HG03432 (cell line): ENCODE measurements at regions not wholly inside any gene's neighbourhood (a gene's known extent, or its start where the extent isn't known, plus 50 kb on each side); places are given as distances from the start of the nearest gene placed in this dataset.
"Not testable (repeated sequence)": the region's sequence is repeated elsewhere in the genome, so short reads cannot be mapped to it uniquely, and the experiment has no call there.

ENCODE experiments used
- ATAC-seq: cut with Tn5 transposase; IDR thresholded peaks from one replicate; pipeline ENCODE4 v1.9.1; 2021; ENCODE audit warnings: mild to moderate bottlenecking, moderate library complexity; ENCODE audit not compliant: unreplicated experiment

DNA sequence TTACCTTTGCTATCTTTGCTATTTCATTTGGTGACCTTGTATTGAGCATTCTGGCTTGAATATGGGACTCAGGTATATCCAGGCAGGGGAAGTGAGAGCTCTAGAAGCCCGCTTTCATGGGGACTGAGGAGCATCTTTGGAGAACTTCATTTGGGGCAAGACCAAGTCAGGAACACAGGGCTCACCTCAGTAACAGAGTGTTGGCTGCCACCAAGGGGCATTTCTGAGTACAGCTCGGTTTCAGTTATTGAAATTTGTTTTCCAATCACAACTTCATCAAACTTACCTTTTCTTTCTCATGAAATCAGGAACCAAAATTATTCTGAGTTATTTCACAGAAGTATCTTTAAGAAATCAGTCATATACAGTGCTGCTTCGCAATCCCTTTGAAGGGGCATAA lies 337.2 kb downstream of the C7orf25 start:
- no peak for ATAC-seq

DNA sequence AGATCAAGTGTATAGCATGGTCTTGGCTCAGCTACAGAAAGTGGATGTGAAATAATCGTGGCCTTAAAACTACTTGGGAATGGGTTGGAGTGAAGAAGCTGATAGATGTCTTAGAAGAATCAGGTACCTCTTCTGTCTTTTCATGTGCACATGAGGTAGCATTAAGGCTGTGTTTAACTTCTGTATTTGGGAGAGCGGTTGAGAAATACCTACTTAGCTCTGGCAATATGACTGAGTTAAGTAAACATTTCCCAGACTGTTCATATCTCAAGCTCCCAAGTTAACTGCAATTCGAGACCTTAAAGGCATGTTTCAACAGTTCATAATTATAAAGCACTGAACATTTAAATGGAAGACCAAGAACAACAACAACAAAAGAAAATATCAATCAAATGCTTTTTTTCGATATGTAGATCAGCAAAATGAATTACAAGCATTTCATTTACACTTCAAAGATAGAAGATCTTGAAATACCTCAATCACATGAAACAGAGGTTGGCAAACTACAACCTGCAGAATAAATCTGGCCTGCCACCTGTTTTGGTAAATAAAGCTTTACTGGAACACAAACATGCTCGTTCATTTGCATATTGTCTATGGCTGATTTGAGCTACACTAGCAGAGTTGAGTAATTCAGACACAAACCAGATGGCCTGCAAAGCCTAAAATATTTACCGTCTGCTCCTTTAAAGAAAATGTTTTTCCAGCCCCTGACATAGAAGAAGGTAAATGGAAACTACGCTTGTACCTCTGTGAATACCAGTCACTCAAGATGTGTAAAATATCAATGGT lies 337.1 kb upstream of the GLI3 start:
- ATAC-seq, result no peak

DNA sequence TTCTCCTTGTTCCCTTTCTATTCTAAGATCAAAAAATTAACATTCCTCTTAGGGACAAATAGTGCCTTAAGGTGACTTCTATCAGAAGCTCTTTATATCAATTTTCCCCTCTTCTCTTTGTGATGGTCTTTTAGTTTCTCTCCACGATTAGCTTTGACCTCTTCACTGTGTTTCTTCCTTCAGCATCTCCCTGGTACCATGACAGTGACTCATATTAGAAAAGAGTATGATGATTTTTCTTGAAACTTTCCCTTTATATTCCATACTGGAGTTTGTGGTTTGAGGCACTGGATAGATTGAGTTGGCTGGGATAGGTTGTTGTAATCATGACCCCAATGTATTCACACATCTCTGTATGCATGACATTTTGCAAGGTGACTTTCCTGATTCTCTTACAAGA lies 335.6 kb upstream of the GLI3 start:
- ATAC-seq, result no peak

DNA sequence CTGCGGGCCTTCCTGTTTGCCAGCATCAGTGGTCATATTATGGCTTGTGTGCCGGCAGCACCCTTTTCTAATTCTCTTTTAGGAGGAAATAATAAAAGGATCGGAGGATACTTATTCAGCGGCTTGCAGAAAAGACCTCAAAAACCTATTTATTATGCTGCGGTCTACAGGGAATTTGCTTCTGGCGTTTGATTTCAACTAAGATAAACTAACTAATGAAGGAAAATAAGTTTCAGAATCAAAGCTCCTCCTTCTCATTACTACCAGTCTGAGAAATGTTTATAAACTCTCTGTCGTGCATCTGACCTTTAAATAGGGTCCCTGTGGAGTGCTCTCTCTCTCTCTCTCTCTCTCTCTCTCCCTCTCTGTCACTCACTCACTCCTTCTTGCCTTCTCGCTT lies 335.0 kb upstream of the GLI3 start:
- no peak for ATAC-seq

DNA sequence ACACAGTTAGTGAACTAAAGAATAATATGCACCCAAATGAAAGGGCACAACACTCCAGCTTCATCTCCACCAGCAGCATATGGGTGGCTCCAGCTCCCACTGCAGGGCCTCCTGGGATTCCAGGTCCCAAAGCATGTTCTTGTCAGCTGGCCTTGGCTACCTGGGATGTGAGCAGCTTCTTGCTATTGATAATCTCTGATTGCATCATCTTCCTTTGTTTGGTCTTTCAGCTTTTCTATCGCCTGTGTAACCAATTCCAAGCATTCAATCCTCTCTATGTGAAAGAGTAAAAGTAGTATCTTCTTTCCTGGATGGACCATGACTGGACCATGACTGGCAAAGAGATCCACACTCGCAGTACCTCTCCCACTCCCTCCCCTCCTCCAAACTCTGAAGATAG lies 333.9 kb upstream of the GLI3 start:
- no peak for ATAC-seq

DNA sequence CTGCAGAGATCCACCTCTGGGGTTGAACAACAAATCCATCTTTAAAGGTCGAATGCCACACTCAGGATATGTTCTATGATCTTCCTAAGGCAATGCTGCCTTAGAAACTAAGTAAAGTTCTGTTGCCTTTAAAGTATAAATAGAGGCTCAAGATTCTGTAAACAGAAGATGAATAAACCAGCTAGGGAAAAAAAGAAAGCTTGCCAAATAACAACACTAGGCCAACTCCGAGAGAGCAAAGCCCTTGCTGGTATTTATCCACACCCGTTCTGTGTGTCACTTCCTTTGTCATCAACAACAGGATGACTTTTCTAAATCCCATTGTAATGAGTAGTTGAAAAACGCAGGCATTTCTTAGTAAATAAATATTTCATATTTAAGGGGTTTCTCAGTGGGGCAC lies 330.0 kb upstream of the GLI3 start:
- no peak for ATAC-seq

DNA sequence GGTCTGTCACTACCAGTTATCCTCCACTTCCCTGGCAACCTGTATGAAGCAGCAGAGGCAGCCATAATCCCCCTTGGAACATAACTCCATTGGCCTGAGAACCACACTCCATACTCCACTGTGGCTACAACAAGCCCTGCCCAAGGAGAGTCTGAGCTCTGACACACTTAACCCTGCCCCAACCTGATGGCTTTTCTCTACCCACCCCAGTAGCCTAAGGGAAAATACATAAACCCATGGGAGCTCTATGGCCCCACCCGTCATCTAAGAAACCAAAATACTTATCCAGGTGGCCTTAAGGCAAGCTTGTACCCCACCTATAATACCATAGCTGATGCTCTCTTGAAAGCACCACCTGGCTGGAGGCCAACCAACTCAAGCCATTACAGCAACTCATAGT lies 324.8 kb upstream of the GLI3 start:
- no peak for ATAC-seq

DNA sequence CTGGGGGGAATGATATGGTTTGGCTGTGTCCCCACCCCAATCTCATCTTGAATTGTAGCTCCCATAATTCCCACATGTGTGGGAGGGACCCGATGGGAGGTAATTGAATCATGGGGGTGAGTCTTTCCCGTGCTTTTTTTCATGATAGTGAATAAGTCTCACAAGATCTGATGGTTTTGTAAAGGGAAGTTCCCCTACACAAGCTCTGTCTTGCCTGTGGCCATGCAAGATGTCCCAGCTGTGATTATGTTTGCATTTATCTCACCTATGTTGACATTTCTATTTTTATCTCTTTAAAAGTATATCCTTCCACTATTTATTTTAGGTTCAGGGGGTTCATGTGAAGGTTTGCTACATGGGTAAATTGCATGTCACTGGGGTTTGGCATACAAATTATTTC lies 323.9 kb upstream of the GLI3 start:
- ATAC-seq, result no peak

DNA sequence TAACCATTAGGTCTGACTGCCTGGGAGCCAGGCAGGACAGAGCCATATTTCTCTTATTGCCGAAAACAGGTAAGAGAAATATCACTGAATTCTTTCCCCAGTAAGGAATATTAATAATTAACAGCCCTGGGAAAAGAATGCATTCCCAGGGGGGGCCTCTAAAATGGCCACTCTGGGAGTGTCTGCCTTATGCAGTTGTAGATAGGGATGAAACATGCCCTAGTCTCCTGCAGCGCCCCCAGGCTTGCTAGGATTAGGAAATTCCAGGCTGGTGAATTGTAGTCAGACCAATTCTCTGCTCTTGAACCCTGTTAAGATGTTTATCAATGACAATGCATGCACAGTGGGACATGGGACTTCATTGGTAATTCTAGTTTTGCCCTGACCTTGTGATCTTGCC lies 317.9 kb upstream of the GLI3 start:
- ATAC-seq, result not testable (repeated sequence)

DNA sequence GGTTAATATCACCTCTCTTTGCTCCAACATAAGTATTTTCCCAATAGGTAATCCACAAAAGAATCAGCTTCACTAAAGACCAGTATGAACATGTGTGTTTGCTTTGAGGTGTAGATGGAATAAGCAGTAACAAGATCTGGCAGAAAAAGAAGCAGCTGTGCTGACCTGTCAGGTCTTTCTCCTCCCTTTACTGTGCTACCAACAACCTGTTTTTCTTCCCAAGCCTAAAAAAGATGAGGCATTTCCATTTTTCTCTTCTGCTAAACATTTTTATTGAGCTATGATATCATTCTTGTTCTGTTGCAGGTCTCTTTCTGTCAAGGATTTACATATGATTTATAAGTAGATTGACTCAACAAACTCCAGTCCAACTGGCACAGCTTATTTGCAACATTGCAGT lies 315.2 kb upstream of the GLI3 start:
- no peak for ATAC-seq

DNA sequence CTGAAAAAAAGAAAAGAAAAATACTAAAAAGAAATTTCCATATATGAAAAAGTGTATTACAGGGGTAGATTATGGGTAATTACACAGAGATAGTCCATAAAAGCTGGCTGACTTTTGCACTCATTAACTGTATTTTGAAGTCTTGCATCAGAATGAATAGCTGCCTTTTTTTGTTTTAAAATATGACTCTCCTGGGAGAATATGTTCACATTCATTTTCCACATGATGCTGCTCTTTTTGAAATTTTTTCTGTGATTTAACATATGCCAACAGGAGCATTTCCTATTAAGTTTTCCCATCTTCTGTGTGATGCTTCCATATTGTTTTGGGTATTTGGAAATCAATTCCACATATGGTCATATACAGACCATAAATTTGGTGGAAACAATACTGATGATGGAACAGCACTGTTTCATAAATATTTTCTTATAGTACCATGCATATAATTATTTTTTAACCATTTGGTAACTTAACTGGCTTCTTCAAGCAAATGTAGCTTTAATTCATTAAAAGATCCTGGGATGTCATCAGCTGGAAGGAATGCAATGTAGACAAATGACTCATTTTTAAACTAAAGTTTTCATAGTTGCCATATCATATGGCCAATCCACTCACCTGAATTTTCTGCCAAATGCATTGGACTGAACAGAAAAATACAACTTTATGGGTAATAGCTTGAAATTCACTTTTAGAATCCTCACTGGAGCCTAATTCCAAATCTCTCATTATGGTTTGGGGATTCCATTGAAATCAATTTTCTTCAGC lies 313.9 kb upstream of the GLI3 start:
- no peak for ATAC-seq

DNA sequence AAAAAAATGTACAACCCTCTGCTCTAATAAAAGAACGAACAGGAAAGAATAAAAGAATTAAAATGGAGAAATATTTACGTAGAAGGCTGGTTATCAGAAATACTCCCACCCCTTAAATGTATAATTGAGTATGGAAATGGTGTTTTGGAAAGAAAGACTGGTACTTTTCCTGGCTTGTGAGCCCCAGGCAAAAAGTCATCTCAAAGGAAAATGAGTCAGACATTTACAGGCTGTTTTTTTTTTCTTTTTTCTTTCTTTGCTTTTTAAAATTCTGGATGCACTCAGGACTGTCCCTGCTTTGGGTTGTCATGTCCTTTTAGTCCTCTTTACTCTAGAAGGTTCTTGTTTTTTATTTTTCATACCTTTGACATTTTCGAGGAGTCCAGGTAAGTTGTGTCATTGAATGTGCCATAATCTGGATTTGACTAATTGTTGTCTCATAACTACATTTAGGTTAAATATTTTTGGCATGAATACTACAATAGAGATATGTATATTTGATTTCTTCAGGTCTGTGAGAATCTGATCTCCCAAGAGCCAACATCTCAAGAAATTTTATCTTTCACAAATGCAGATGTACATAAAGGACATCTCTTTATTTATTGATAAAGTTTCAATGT lies 313.0 kb upstream of the GLI3 start:
- no peak for ATAC-seq

DNA sequence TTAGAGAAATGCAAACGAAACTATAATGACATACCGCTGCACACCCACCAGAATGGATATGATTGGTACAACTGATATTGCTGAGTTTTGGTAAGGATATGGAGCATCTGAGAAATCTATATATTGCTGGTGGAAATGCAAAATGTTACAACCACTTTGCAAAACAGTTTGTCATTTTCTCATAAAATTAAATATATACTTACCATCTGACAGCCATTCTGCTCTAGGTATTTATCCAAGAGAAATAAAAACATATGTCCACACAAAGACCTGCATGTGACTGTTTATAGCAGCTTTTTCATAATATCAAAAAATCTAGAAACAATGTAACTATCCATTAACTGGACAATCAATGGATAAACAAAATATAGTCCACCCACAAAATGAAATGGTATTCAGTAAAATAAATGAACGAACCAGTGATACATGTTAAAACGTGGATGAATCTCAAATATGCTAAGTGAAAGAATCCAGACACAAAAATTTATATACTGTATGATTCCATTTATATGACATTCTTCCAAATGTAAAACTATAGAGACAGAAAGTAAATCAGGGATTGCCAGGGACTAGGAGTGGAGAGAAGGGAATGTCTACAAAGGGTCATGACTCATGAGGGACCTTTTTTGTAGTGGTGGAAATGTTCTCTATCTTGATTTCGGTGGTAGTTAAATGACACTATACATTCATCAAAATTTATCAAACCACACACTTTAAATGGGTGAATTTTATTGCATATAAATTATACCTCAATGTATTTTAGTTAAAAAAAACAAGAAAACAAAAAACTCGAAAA lies 312.0 kb upstream of the GLI3 start:
- no peak for ATAC-seq

DNA sequence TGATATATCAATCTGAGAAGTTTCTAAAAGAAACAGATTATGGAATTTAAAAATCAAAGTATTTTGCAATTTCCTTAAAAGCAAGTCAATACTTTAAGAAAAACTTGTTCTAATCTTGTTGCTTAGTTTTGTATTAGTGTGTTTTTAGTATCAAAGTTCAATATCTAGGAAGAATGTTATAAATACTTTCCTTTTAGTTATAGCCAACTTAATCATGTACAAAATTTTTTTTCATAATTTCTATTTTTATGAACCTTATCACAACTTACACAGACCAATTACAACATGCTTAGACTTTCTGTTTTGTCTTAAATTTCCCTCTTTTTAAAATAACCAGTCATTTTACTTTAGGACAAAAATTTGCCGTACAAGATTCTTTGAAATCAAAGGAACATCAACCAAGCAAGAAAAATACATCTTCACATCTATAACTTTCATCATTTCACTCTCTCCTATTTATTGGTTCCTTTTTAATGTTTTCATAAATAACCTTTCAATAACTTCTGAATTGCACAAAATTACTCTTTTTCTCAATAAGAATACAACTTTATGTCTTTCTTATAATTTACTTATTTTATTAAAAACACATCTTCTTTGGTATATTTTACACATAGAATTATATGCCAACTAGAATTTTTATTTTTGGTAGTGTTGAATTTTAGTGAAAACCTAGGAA lies 308.2 kb upstream of the GLI3 start:
- no peak for ATAC-seq

DNA sequence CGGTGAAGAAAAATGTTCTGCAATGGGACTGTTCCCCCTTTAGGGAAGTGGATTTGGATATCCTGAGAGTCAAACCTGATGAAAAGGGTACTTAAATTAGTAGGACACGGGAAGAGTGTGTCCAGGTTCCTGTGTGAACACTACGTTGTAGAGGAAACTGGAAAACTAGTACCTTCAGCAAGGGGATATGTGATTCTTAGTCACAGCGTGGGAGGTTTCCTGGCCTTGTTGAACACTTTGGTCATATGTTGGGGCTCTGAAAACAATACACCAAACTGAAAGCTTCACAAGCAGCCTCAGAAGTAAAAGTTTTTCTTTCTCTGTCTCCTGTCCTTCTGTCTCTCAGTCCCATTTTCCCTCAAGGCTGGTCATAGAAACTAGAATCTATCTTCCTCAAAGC lies 306.9 kb upstream of the GLI3 start:
- no peak for ATAC-seq

DNA sequence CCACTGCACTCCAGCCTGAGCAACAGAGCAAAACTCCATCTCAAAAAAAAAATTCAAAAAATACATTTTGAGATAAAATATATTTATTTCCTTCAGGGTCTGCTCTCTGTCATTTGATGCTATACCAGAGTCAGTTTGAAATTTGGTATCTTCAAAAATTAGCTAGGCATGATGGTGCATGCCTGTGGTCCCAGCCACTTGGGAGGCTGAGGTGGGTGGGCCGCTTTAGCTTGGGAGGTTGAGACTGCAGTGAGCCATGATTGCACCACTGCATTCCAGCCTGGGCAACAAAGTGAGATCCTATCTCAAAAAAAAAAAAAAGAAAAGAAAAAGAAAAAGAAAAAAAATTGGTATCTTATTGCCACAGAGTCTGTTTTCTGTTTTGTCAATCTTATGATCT lies 305.4 kb upstream of the GLI3 start:
- not testable (repeated sequence) for ATAC-seq

DNA sequence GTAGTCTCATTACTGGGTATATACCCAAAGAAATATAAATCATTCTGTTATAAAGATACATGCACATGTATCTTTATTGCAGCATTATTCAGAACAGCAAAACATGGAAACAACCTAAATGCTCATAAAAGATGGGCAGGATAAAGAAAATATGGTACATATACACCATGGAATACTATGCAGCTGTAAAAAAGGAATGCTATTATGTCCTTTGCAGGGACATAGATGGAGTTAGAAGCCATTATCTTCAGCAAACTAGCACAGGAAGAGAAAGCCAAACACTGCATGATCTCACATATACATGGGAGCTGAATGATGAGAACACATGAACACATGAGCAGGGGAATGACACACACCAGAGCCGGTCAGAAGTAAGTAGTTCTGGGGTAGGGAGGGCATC lies 297.4 kb upstream of the GLI3 start:
- ATAC-seq, result no peak

DNA sequence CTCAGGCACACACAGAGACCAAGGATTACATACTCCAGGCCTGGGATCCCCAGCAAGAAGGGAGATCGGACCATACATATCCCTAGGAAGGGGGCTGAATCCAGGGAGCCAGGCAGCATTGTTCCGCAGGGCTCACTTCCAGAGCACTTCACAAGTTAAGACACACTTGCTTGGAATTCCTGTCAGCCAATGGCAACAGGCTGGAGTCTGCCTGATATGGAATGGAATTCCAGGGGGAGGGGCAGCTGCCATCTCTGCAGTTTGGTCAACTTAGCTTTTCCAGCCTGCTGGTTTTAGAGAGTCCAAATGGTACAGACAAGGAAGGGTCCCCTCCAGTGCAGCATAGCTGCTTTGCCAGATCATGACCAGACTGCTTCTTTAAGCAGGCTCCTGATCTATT lies 290.0 kb upstream of the GLI3 start:
- no peak for ATAC-seq

DNA sequence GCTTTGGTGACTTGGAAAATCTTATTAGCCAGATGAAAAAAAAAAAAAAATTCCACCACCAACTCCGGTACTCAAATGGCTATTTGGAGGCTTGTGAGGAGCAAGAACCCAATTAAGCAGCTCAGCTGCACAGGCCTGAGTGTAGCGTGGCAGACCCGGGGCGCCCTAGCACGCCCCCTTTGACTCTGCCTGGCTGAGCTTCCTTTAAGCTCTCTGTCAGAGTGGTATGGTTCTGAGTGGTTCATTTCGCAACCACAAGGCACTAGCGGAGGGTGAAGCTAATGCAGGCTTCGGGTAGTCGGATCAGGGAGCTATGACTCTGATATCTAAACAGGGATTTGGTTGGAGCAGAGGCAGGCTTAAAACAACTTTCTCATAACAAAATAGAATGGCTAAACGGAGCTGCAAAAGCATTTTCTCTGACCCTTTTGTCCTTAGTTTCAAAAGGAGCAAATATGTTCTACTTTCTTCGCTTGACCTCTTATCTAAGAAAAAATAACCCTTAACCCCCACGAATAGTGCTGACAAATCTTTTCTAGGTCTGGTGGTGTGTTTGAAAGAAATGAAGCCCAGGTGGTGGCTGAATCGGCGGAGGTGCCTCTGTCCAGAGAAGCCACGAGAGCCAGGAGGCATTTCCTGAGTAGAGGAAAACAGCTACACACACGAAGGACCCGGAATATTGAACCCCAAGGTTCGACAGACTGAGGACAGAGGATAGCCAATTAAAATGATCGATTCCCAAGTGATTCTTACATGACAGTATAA lies 285.4 kb upstream of the GLI3 start:
- ATAC-seq, result no peak

DNA sequence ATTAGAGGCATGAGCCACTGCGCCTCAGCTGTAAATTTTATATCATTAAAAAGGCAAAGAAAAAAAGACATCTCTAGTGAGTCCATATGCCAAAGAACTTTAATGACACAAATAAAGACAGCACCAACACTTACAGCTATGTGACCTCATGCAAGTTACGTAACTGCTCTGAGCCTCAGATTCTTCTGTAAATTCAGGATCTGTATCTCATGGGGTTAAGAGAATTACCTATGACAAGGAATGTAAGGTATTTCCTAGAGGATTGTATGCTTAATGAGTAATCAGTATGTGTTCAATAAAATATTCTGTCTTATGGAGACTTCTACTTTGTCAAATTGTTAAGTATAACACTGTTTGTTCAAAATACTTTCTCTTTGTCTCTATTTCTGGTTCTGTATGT lies 274.0 kb upstream of the GLI3 start:
- ATAC-seq, result no peak
